K562 (cell line): ENCODE measurements at regions not wholly inside any gene's neighbourhood (a gene's known extent, or its start where the extent isn't known, plus 50 kb on each side); places are given as distances from the start of the nearest gene placed in this dataset.

Source experiments
- ATAC-seq: fragments of 200-7000 bp; cut with Tn5 transposase; 3 replicates; pipeline ENCODE4 v1.9.1; 2020; ENCODE audit warnings: moderate library complexity
- BruUV-seq: library from RNA; stranded (reverse); fragments of 400-500 nt; replicated peaks from 2 replicates; lab custom pipeline; 2021; lab: Mats Ljungman, UMichigan
- CTCF ChIA-PET: fragments of 300-600 bp; formaldehyde crosslinking; extraction: SDS; loops from one replicate; lab custom pipeline; 2021; ENCODE audit warnings: low intra/inter-chr PET ratio; lab: Yijun Ruan, JAX
- POLR2A ChIA-PET: fragments of 300-600, 350-650 bp; sonication (Branson Sonifier 250); formaldehyde crosslinking; extraction: SDS; loops from one replicate; lab custom pipeline; 2021; ENCODE audit warnings: antibody characterized with exemption, inconsistent platforms; lab: Yijun Ruan, JAX
- DNase-seq, 4 experiments: peaks; one replicate each; pipeline versions ENCODE4 v3.0.0 to v3.0.0-alpha.2; 2011 to 2018; ENCODE audit warnings: low spot score in 3 of 4, mixed read lengths in 3 of 4; ENCODE audit errors: extremely low read depth in 1 of 4
- FAIRE-seq: peaks from 2 replicates; lab custom pipeline; 2011; peaks lifted over from hg19 to GRCh38; lab: Jason Lieb, UNC
- H2AFZ ChIP-seq: 2 replicates; pipeline ENCODE4 v1.6.0; 2011; ENCODE audit warnings: low read depth, low read length, control low read depth, inconsistent platforms
- H3K27ac ChIP-seq: fragments of 200-600 bp; 3 replicates; pipeline ENCODE4 v1.8.0; 2011; ENCODE audit warnings: low read depth, mild to moderate bottlenecking, control low read depth, inconsistent platforms, low read length, moderate library complexity, mixed read lengths; ENCODE audit errors: extremely low read depth
- H3K27me3 ChIP-seq, 2 experiments: fragments of 300-600 bp in 1 of 2; 2 replicates in 1 of 2; 3 replicates in 1 of 2; pipeline versions ENCODE4 v1.6.0 to v1.8.0; 2011; ENCODE audit warnings: inconsistent platforms in 2 of 2, low read length in 2 of 2, mild to moderate bottlenecking in 1 of 2, mixed read lengths in 1 of 2, moderate library complexity in 1 of 2; ENCODE audit not compliant: control insufficient read depth in 2 of 2, insufficient read depth in 2 of 2
- H3K36me3 ChIP-seq: fragments of 300-600 bp; 3 replicates; pipeline ENCODE4 v1.8.0; 2011; ENCODE audit warnings: mild to moderate bottlenecking, low read length, inconsistent platforms; ENCODE audit not compliant: control insufficient read depth, insufficient read depth
- H3K4me1 ChIP-seq, 2 experiments: fragments of 200-600 bp in 1 of 2; replicated peaks in 1 of 2; 2 replicates in 1 of 2; 3 replicates in 1 of 2; pipeline versions ENCODE4 v1.5.1 to v1.8.0; 2011; ENCODE audit warnings: inconsistent platforms in 2 of 2, low read length in 2 of 2, mild to moderate bottlenecking in 1 of 2, mixed read lengths in 1 of 2, moderate library complexity in 1 of 2; ENCODE audit not compliant: control insufficient read depth in 2 of 2, insufficient read depth in 2 of 2
- H3K4me2 ChIP-seq: 2 replicates; pipeline ENCODE4 v1.6.1; 2011; ENCODE audit warnings: low read length, control low read depth, inconsistent platforms, mixed read lengths; ENCODE audit not compliant: insufficient read depth
- H3K4me3 ChIP-seq: fragments of 200-600 bp; sonication (generic), shearing (Covaris generic); 2 replicates; pipeline ENCODE4 v1.5.1; 2016; ENCODE audit warnings: control low read depth, inconsistent platforms
- H3K79me2 ChIP-seq: fragments of 200-600 bp; 3 replicates; pipeline ENCODE4 v1.8.0; 2011; ENCODE audit warnings: low read length, inconsistent platforms; ENCODE audit not compliant: control insufficient read depth, insufficient read depth
- H3K9ac ChIP-seq, 2 experiments: 2 replicates each; pipeline versions ENCODE4 v1.6.0 to v1.6.1; 2011; ENCODE audit warnings: low read depth in 2 of 2, low read length in 2 of 2, control low read depth in 1 of 2, inconsistent platforms in 1 of 2, mild to moderate bottlenecking in 1 of 2, mixed read lengths in 1 of 2; ENCODE audit not compliant: insufficient read depth in 1 of 2
- H3K9me1 ChIP-seq: one replicate; pipeline ENCODE4 v1.6.0; 2011; ENCODE audit warnings: inconsistent platforms, mild to moderate bottlenecking, low read length, moderate library complexity; ENCODE audit not compliant: control insufficient read depth, insufficient read depth
- H3K9me3 ChIP-seq: replicated peaks from 2 replicates; pipeline ENCODE4 v1.5.1; 2011; ENCODE audit warnings: low read depth, low read length, inconsistent platforms; ENCODE audit not compliant: control insufficient read depth, insufficient read depth
- H4K20me1 ChIP-seq: replicated peaks from 2 replicates; pipeline ENCODE4 v1.6.1; 2011; ENCODE audit warnings: low read length, inconsistent platforms, mixed read lengths; ENCODE audit not compliant: control insufficient read depth, insufficient read depth
- BCOR ChIP-seq: fragments of 450-650 bp; IDR thresholded peaks from 2 replicates; pipeline ENCODE4 v1.6.1; 2016
- CAMTA2 ChIP-seq: fragments of 250-450 bp; sonication (Bioruptor Pico); conservative IDR thresholded peaks from 2 replicates; pipeline ENCODE4 v1.5.1; 2022
- DPF2 ChIP-seq: fragments of 450-650 bp; IDR thresholded peaks from 2 replicates; pipeline ENCODE4 v1.6.1; 2016
- ELF2 ChIP-seq: fragments of 250-450 bp; sonication (Bioruptor Pico); IDR thresholded peaks from 2 replicates; pipeline ENCODE4 v1.5.0; 2021; ENCODE audit warnings: mild to moderate bottlenecking
- GTF2E2 ChIP-seq: fragments of 200-800 bp; sonication (Bioruptor generic); IDR thresholded peaks from 2 replicates; pipeline ENCODE4 v1.6.1; 2016; ENCODE audit warnings: missing genetic modification characterization, missing compliant biosample characterization
- HDAC1 ChIP-seq, 2 experiments: fragments of 450-650 bp; IDR thresholded peaks; 2 replicates each; pipeline ENCODE4 v1.6.1; 2016 to 2017; ENCODE audit warnings: inconsistent platforms in 1 of 2, mild to moderate bottlenecking in 1 of 2, moderate library complexity in 1 of 2
- LCOR ChIP-seq: sonication (generic); formaldehyde crosslinking; IDR thresholded peaks from 2 replicates; pipeline ENCODE4 v1.8.0; 2022; ENCODE audit warnings: mild to moderate bottlenecking, missing genetic modification reagents
- MCM3 ChIP-seq: fragments of 450-650 bp; IDR thresholded peaks from 2 replicates; pipeline ENCODE4 v1.6.1; 2016
- MYBL2 ChIP-seq, 2 experiments: fragments of 450-650 bp in 1 of 2; sonication (generic) in 1 of 2; formaldehyde crosslinking in 1 of 2; IDR thresholded peaks; 2 replicates each; pipeline versions ENCODE4 v1.6.1 to v1.8.1; 2017 to 2022; ENCODE audit warnings: borderline replicate concordance in 1 of 2, inconsistent platforms in 1 of 2, low read depth in 1 of 2, mild to moderate bottlenecking in 1 of 2, missing genetic modification reagents in 1 of 2, moderate library complexity in 1 of 2
- NFE2L1 ChIP-seq: fragments of 450-650 bp; IDR thresholded peaks from 2 replicates; pipeline ENCODE4 v1.6.1; 2016; ENCODE audit warnings: missing genetic modification characterization, low read depth, mild to moderate bottlenecking, missing compliant biosample characterization, moderate library complexity, borderline replicate concordance
- PHTF2 ChIP-seq: fragments of 250-450 bp; sonication (Bioruptor Pico); IDR thresholded peaks from 2 replicates; pipeline ENCODE4 v1.5.0; 2021; ENCODE audit warnings: mild to moderate bottlenecking
- SMAD3 ChIP-seq: fragments of 450-650 bp; formaldehyde crosslinking; conservative IDR thresholded peaks from 2 replicates; pipeline ENCODE4 v1.4.0; 2020; ENCODE audit warnings: mild to moderate bottlenecking
- TAF1 ChIP-seq: IDR thresholded peaks from 2 replicates; pipeline ENCODE4 v1.6.1; 2011; ENCODE audit warnings: mild to moderate bottlenecking, low read length, moderate library complexity; ENCODE audit not compliant: insufficient read depth, control insufficient read depth, severe bottlenecking; ENCODE audit errors: extremely low read depth
- TCFL5 ChIP-seq: fragments of 250-450 bp; sonication (Bioruptor Pico); conservative IDR thresholded peaks from 2 replicates; pipeline ENCODE4 v1.6.1; 2021; ENCODE audit warnings: mild to moderate bottlenecking, moderate library complexity, matching md5 sums
- TGIF2 ChIP-seq: sonication (generic); formaldehyde crosslinking; IDR thresholded peaks from 2 replicates; pipeline ENCODE4 v1.8.1; 2022; ENCODE audit warnings: mild to moderate bottlenecking, missing genetic modification reagents, moderate library complexity
- ZNF121 ChIP-seq: sonication (generic); formaldehyde crosslinking; conservative IDR thresholded peaks from 2 replicates; pipeline ENCODE4 v1.8.0; 2022; ENCODE audit warnings: missing genetic modification reagents
- ZNF212 ChIP-seq: fragments of 450-650 bp; formaldehyde crosslinking; IDR thresholded peaks from 2 replicates; pipeline ENCODE4 v1.4.0; 2020; ENCODE audit warnings: mild to moderate bottlenecking
- ZNF263 ChIP-seq: sonication (generic); formaldehyde crosslinking; IDR thresholded peaks from 2 replicates; pipeline ENCODE4 v1.8.0; 2022; ENCODE audit warnings: mild to moderate bottlenecking, missing genetic modification reagents, borderline replicate concordance
- ZNF695 ChIP-seq: fragments of 450-650 bp; formaldehyde crosslinking; IDR thresholded peaks from 2 replicates; pipeline ENCODE4 v1.4.0; 2020; ENCODE audit warnings: mild to moderate bottlenecking, moderate library complexity
- WGBS: fragments of 100-300 bp; shearing (Covaris generic); methylation state at CpG from one replicate; pipeline ENCODE4 v1.1.6; 2016; ENCODE audit warnings: low coverage, mixed read lengths; ENCODE audit not compliant: insufficient coverage; ENCODE audit errors: missing lambda C conversion rate; 5-methylcytosine and 5-hydroxymethylcytosine counted together
- in situ Hi-C: fragments of 300-500 bp; cut with MboI; formaldehyde crosslinking; loops from 4 replicates; pipeline ENCODE4 v1.15.0; 2018; ENCODE audit warnings: inconsistent platforms, mixed read lengths
- intact Hi-C: fragments of 100-400 bp; cut with micrococcal nuclease; formaldehyde crosslinking; loops from 2 replicates; pipeline ENCODE4 v1.14.2; 2022

DNA sequence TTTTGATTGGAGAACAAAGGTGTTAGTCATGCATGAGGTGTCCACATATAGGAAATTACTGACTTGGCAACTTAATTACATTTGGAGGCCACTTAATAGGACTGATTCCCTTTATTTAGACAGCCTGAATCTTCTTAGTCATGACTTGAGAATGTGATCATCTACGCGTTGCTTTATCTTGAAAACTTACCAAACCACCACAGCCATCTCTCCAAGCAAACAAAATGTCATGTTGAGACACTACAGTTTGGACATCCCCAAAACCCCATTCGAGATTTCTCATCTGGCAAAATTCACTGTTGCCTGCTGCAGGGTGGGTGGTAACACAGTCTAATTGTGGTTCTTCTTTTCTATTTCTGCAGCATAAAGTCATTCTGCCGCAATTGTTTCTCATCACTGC, 176.5 kb upstream of the CDH5 start:
- CTCF ChIA-PET: no interaction called here
- H3K9me1 ChIP-seq: no peaks in the 10 kb centered on the region
- H3K9me3 ChIP-seq: no peaks in the 10 kb centered on the region
- no peaks in the 10 kb centered on the region for H3K4me1 ChIP-seq
- no peak for DNase-seq
- FAIRE-seq: no peak
- H4K20me1 ChIP-seq: no peaks in the 10 kb centered on the region
- H2AFZ ChIP-seq: no peak overlapping the region
- H3K9ac ChIP-seq: no peak overlapping the region
- no peak for ATAC-seq
- no peaks in the 10 kb centered on the region for H3K79me2 ChIP-seq
- TF ChIP-seq ZNF212 (CRISPR knock-in tag): no peak
- TF ChIP-seq ZNF695 (CRISPR knock-in tag): no peak
- TF ChIP-seq TGIF2 (CRISPR knock-in tag): no peak
- TF ChIP-seq NFE2L1: no peak
- no peak for TF ChIP-seq GTF2E2 (tag)
- no peak for TF ChIP-seq LCOR (CRISPR knock-in tag)
- TF ChIP-seq SMAD3 (CRISPR knock-in tag): no peak
- TF ChIP-seq ZNF263 (CRISPR knock-in tag): no peak
- TF ChIP-seq CAMTA2 (CRISPR knock-in tag): no peak
- TF ChIP-seq DPF2: no peak
- TF ChIP-seq ZNF121 (CRISPR knock-in tag): no peak
- no peak for TF ChIP-seq ELF2 (CRISPR knock-in tag)
- TF ChIP-seq PHTF2 (CRISPR knock-in tag): no peak
- TF ChIP-seq TCFL5 (CRISPR knock-in tag): no peak
- no peak for TF ChIP-seq TAF1
- no peak for TF ChIP-seq HDAC1 (IDR thresholded peaks at IDR 0.05)
- no peak for TF ChIP-seq BCOR
- TF ChIP-seq MCM3: no peak
- no peak for TF ChIP-seq MYBL2 (IDR thresholded peaks at IDR 0.05; ENCODE audit: low read depth)
- no peak for TF ChIP-seq MYBL2 (CRISPR knock-in tag; IDR thresholded peaks at IDR 0.05; ENCODE audit: borderline replicate concordance)
- in situ Hi-C loops (no loop called here), intact Hi-C loops (no loop called here)
- no peaks in the 10 kb centered on the region for H3K27me3 ChIP-seq
- POLR2A ChIA-PET: interaction anchor here (0.6 kb wide), 1 partner anchor 431 kb away, joined by 3 read pairs; no protein-coding TSS in a partner anchor
- H3K4me2 ChIP-seq: no peak overlapping the region
- BruUV-seq: no TSS peak
- no peak overlapping the region for H3K27ac ChIP-seq
- H3K4me3 ChIP-seq: no peak overlapping the region
- WGBS: 0% methylated on average over 4 of the region's 4 CpGs
- no peaks in the 10 kb centered on the region for H3K36me3 ChIP-seq
